Kidney (tissue), 13 donors: ENCODE measurements at regions not wholly inside any gene's neighbourhood (a gene's known extent, or its start where the extent isn't known, plus 50 kb on each side); places are given as distances from the start of the nearest gene placed in this dataset.

Source experiments
- DNase-seq, 5 donors: peaks; one replicate each; pipeline ENCODE4 v3.0.0-alpha.2; 2013 to 2020
- FAIRE-seq: peaks from 2 replicates; lab custom pipeline; 2012; peaks lifted over from hg19 to GRCh38; lab: Jason Lieb, UNC
- H3K27ac ChIP-seq, 2 donors: one replicate each; pipeline ENCODE4 v1.7.0; 2013; ENCODE audit warnings: low read depth in 2 of 2, low read length in 2 of 2, inconsistent platforms in 1 of 2
- H3K27me3 ChIP-seq: one replicate; pipeline ENCODE4 v1.7.1; 2013; ENCODE audit warnings: low read length, inconsistent platforms; ENCODE audit not compliant: control insufficient read depth, insufficient read depth
- H3K36me3 ChIP-seq, 3 donors: one replicate each; pipeline versions ENCODE4 v1.7.0 to v1.7.1; 2013; ENCODE audit warnings: low read length in 3 of 3, control low read depth in 1 of 3, inconsistent platforms in 1 of 3; ENCODE audit not compliant: insufficient read depth in 3 of 3, control insufficient read depth in 2 of 3
- H3K4me1 ChIP-seq, 3 donors: one replicate each; pipeline versions ENCODE4 v1.7.0 to v1.7.1; 2013; ENCODE audit warnings: low read length in 3 of 3, inconsistent platforms in 1 of 3, low read depth in 1 of 3; ENCODE audit not compliant: control insufficient read depth in 2 of 3, insufficient read depth in 2 of 3
- H3K4me3 ChIP-seq, 3 donors: one replicate each; pipeline versions ENCODE4 v1.7.0 to v1.8.1; 2013; ENCODE audit warnings: low read length in 3 of 3, control low read depth in 1 of 3, inconsistent platforms in 1 of 3
- H3K9ac ChIP-seq, 3 donors: one replicate each; pipeline versions ENCODE4 v1.7.0 to v1.7.1; 2013; ENCODE audit warnings: low read length in 3 of 3, control low read depth in 1 of 3, inconsistent platforms in 1 of 3
- H3K9me3 ChIP-seq, 3 donors: one replicate each; pipeline versions ENCODE4 v1.7.0 to v1.7.1; 2013; ENCODE audit warnings: low read length in 3 of 3, control low read depth in 1 of 3, inconsistent platforms in 1 of 3; ENCODE audit not compliant: control insufficient read depth in 2 of 3, insufficient read depth in 1 of 3
- CTCF ChIP-seq: IDR thresholded peaks from 3 replicates; pipeline ENCODE4 v1.5.1; 2012; ENCODE audit warnings: mild to moderate bottlenecking, moderate library complexity, borderline replicate concordance; ENCODE audit not compliant: insufficient read depth; ENCODE audit errors: extremely low read depth
- intact Hi-C: fragments of 100-400 bp; cut with DNase I; formaldehyde crosslinking; loops from one replicate; pipeline ENCODE4 v1.11.1; 2022
- donor health status: control.
- donor health status: control.
- donor health status: control.
- donor health status: control.
- donor health status: control.
- donor health status: DM: yes; HTN: yes; CAD: no.
- donor health status: Normal renal cell carcinoma (clear cell type).

- H3K36me3 ChIP-seq = no peaks in the 10 kb centered on the region
- H3K9me3 ChIP-seq = no peaks in the 10 kb centered on the region
- TF ChIP-seq CTCF = no peak
- H3K9ac ChIP-seq = no peak overlapping the region
- peaks cover 5% of the 10 kb centered on the region for H3K27me3 ChIP-seq
- no peak overlapping the region for H3K27ac ChIP-seq
- H3K4me3 ChIP-seq = no peak overlapping the region
- DNase-seq = peak in 4 of 5 donors; percentile 50 to 63 (median 56)
- FAIRE-seq = no peak
- intact Hi-C loops = no loop called here
- peaks cover 0 to 2% (median 0%) of the 10 kb centered on the region in 3 donors for H3K4me1 ChIP-seq
Measured at GRCh38 chr17:49910094-49910857, 58.7 kb upstream of the DLX4 start.

GRCh38 chr17:49910858-49911204, 58.2 kb upstream of the DLX4 start:
- Histone ChIP-seq H3K27me3 (peaks cover 5% of the 10 kb centered on the region), H3K4me1 (peaks cover 0 to 2% (median 0%) of the 10 kb centered on the region in 3 donors), H3K27ac (no peak overlapping the region), H3K36me3 (no peaks in the 10 kb centered on the region), H3K4me3 (no peak overlapping the region), H3K9me3 (no peaks in the 10 kb centered on the region), H3K9ac (no peak overlapping the region)
- FAIRE-seq (no peak), DNase-seq (no peak)
- intact Hi-C loops = no loop called here
- TF ChIP-seq CTCF = no peak

- no peaks in the 10 kb centered on the region for H3K9me3 ChIP-seq
- no peak overlapping the region for H3K4me3 ChIP-seq
- H3K9ac ChIP-seq = no peak overlapping the region
- FAIRE-seq (no peak), DNase-seq (peak in 1 of 5 donors; percentile 39)
- H3K27me3 ChIP-seq = peaks cover 5% of the 10 kb centered on the region
- no peaks in the 10 kb centered on the region for H3K36me3 ChIP-seq
- peaks cover 0 to 2% (median 0%) of the 10 kb centered on the region in 3 donors for H3K4me1 ChIP-seq
- intact Hi-C loops = no loop called here
- TF ChIP-seq CTCF = no peak
- no peak overlapping the region for H3K27ac ChIP-seq
Measured at GRCh38 chr17:49911719-49912118, 57.3 kb upstream of the DLX4 start.
